Right atrium auricular region (tissue), 2 donors: ENCODE measurements at regions not wholly inside any gene's neighbourhood (a gene's known extent, or its start where the extent isn't known, plus 50 kb on each side); places are given as distances from the start of the nearest gene placed in this dataset.
A peak's percentile ranks its signal among the peaks of the same experiment; 100 is the strongest.

Experiments used
- DNase-seq: peaks from one replicate; pipeline ENCODE4 v3.0.0-alpha.2; 2019; ENCODE audit warnings: low spot score
- H3K27ac ChIP-seq, 2 donors: fragments of 200-600 bp; sonication (generic); 1 replicate in 1 of 2; 2 replicates in 1 of 2; pipeline ENCODE4 v1.5.1; 2016 to 2019
- H3K27me3 ChIP-seq, 2 donors: fragments of 200-600 bp; sonication (generic); one replicate each; pipeline versions ENCODE4 v1.5.1 to v1.6.0; 2017 to 2019
- H3K36me3 ChIP-seq: fragments of 200-600 bp; sonication (generic); one replicate; pipeline ENCODE4 v1.5.1; 2016
- H3K4me1 ChIP-seq, 2 donors: fragments of 200-600 bp; sonication (generic); one replicate each; pipeline versions ENCODE4 v1.5.1 to v1.6.0; 2017 to 2019
- H3K4me3 ChIP-seq, 2 donors: fragments of 200-600 bp; sonication (generic); 1 replicate in 1 of 2; 2 replicates in 1 of 2; pipeline ENCODE4 v1.5.1; 2017 to 2019; ENCODE audit warnings: mild to moderate bottlenecking in 1 of 2, moderate library complexity in 1 of 2
- H3K9me3 ChIP-seq, 2 donors: fragments of 200-600 bp; sonication (generic); one replicate each; pipeline ENCODE4 v1.5.1; 2019
- TF ChIP-seq, protein P1 (sequence below), 2 donors: fragments of 200-600 bp; sonication (generic); IDR thresholded peaks; one replicate each; pipeline ENCODE4 v1.5.1; 2019; ENCODE audit warnings: antibody characterized with exemption in 2 of 2

DNA sequence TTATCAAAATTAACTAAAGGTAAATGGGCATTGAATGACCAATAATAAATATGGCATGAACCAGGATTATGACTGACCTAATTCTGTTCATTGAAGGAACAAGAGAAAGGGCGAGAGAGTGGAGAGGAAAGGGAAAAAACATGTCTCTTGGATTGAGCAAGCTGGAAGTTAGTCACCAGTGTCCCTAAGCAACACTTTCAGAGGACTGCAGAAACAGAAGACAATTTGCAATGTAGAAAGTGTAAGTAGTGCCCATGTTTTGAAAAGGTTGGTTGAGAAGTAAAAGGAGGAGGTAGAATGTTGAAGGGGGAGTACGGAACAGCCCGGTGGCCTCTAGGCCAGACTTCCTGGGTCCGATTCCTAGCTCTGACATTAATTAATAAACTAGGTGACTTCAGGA, 94.6 kb downstream of the FAS start:
- Histone ChIP-seq H3K36me3 (no peaks in the 10 kb centered on the region), H3K27me3 (no peaks in the 10 kb centered on the region), H3K4me1 (no peaks in the 10 kb centered on the region), H3K27ac (peak overlapping the region in 1 of 2 donors; percentile 14), H3K4me3 (no peak overlapping the region), H3K9me3 (no peaks in the 10 kb centered on the region)
- DNase-seq = no peak
- TF ChIP-seq, protein P1, sequence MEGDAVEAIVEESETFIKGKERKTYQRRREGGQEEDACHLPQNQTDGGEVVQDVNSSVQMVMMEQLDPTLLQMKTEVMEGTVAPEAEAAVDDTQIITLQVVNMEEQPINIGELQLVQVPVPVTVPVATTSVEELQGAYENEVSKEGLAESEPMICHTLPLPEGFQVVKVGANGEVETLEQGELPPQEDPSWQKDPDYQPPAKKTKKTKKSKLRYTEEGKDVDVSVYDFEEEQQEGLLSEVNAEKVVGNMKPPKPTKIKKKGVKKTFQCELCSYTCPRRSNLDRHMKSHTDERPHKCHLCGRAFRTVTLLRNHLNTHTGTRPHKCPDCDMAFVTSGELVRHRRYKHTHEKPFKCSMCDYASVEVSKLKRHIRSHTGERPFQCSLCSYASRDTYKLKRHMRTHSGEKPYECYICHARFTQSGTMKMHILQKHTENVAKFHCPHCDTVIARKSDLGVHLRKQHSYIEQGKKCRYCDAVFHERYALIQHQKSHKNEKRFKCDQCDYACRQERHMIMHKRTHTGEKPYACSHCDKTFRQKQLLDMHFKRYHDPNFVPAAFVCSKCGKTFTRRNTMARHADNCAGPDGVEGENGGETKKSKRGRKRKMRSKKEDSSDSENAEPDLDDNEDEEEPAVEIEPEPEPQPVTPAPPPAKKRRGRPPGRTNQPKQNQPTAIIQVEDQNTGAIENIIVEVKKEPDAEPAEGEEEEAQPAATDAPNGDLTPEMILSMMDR (IDR thresholded peaks at IDR 0.05) = no peak

DNA sequence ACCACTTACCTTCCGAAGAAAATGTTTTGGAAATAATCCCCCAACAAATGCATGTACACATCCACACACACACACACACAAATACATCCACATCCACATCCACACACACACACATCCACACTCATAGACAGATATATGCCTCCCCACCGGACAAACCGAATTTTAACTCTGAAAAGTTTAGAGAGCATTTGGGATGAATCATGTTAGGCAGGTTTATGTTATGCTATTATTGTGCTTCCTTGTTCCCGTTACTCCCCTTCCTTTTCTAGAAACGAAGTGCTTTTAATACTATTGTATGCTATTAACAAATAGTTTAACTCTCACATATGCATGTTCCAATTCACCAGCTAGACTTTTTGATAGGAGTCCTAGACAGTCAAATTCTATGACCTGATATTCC, 91.5 kb downstream of the FAS start:
- Histone ChIP-seq H3K36me3 (no peaks in the 10 kb centered on the region), H3K27ac (no peak overlapping the region), H3K4me3 (no peak overlapping the region), H3K27me3 (no peaks in the 10 kb centered on the region), H3K4me1 (no peaks in the 10 kb centered on the region), H3K9me3 (no peaks in the 10 kb centered on the region)
- TF ChIP-seq, protein P1 (IDR thresholded peaks at IDR 0.05) = no peak
- no peak for DNase-seq

DNA sequence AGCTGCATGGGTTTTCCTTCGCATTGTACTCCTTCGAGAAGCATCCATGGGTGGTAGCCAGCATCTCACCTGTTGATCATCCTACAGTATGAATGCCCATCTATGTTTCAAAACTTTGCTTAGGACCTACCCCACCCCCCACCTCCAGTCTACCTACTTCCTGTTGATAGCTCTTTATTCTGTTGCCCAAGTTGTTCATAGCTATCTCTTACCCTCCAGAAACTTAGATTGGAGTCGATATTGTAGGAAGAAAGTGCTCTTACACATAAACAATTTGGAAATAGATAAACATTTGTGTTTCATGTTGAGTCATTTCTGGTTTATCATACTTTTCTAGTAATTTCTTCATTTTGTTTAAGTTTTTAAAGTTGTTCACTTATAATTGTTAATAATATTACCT, 90.1 kb downstream of the FAS start:
- TF ChIP-seq, protein P1 (IDR thresholded peaks at IDR 0.05) = no peak
- no peak overlapping the region for H3K27ac ChIP-seq
- no peaks in the 10 kb centered on the region for H3K9me3 ChIP-seq
- no peaks in the 10 kb centered on the region for H3K27me3 ChIP-seq
- no peaks in the 10 kb centered on the region for H3K36me3 ChIP-seq
- no peaks in the 10 kb centered on the region for H3K4me1 ChIP-seq
- no peak overlapping the region for H3K4me3 ChIP-seq
- DNase-seq = no peak

DNA sequence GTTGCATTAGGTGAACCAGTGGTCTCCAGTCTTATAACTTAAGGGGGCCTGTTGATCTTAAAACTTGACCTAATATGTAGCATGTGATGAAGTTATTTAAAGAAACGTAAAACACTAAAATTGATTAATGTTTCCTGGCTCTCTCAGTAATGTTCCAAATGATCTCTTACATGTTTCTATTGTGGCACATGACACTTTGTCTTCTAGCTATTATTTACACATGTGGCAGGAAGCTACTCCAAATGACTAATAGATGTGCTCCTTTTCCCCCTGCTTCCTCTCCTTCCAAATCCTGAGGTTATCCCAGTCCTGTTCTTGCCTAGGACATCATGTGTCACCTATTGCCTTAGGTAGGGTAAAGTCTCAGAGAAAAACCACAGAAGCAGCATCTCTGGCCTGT, 89.4 kb downstream of the FAS start:
- H3K4me1 ChIP-seq = no peaks in the 10 kb centered on the region
- TF ChIP-seq, protein P1 (IDR thresholded peaks at IDR 0.05) = no peak
- no peak overlapping the region for H3K27ac ChIP-seq
- no peaks in the 10 kb centered on the region for H3K27me3 ChIP-seq
- no peaks in the 10 kb centered on the region for H3K9me3 ChIP-seq
- no peak for DNase-seq
- no peaks in the 10 kb centered on the region for H3K36me3 ChIP-seq
- no peak overlapping the region for H3K4me3 ChIP-seq

DNA sequence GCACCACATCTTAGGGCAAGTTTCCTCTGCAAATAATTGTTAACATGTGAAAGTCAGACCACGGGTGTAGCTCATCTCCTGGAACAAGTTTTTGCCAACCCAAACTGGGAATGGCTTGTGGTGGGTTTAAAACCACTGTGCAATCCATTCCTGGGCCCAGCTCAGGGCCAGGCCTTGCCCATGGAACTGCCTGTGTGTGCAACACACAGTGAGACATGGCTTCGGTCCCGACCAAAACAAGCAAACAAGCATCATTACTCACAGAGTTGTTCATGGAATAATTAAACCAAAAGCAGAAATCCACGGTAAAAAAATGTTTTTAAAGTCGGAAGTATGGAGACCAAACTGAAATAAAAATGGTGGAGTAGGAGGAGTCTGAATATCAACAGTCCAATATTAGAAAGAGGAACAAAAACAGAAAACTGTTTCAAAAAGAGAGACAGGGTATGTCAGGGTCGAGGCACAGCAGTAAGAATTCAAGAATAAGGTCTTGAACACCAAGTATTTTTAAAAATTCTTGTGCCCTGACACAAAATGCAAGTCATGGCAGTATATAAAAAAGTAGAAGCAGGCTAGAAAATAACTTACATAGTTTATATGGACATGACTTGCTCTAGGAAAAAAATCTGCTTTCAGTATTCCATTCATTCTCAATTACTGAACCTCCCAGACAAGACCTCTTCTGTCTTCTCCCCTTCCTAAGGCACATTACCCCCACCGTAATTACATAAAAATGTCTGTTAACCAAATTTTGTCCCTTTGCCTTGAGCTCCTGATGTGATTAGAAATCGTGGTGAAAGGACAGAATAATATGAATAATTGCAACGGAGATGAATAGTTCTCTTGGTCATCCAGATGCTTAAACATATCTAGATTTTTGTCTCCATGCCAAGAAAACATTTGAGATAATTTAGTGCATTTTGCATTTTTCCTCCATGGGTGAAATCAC, 88.4 kb downstream of the FAS start:
- Histone ChIP-seq H3K27me3 (no peaks in the 10 kb centered on the region), H3K4me1 (no peaks in the 10 kb centered on the region), H3K4me3 (no peak overlapping the region), H3K9me3 (no peaks in the 10 kb centered on the region), H3K36me3 (no peaks in the 10 kb centered on the region), H3K27ac (no peak overlapping the region)
- DNase-seq = no peak
- TF ChIP-seq, protein P1 (IDR thresholded peaks at IDR 0.05) = no peak
